GM21367 (cell line): ENCODE measurements at regions not wholly inside any gene's neighbourhood (a gene's known extent, or its start where the extent isn't known, plus 50 kb on each side); places are given as distances from the start of the nearest gene placed in this dataset.

Experiments
- ATAC-seq: cut with Tn5 transposase; IDR thresholded peaks from one replicate; pipeline ENCODE4 v1.9.1; 2021; ENCODE audit not compliant: unreplicated experiment

- no peak for ATAC-seq
Measured at GRCh38 chr16:65934443-65934842, 432.0 kb upstream of the CDH5 start.

GRCh38 chr16:65933703-65934102 lies 432.8 kb upstream of the CDH5 start:
- no peak for ATAC-seq

GRCh38 chr16:65932350-65933072 lies 434.0 kb upstream of the CDH5 start:
- no peak for ATAC-seq

- no peak for ATAC-seq
Measured at GRCh38 chr16:65922923-65923322, 443.6 kb upstream of the CDH5 start.

- no peak for ATAC-seq
Measured at GRCh38 chr16:65919986-65920376, 446.5 kb upstream of the CDH5 start.

- ATAC-seq, result no peak
Measured at GRCh38 chr16:65919145-65919985, 447.1 kb upstream of the CDH5 start.

GRCh38 chr16:65917466-65917865 lies 449.0 kb upstream of the CDH5 start:
- ATAC-seq, result no peak

GRCh38 chr16:65916995-65917394 lies 449.5 kb upstream of the CDH5 start:
- no peak for ATAC-seq

GRCh38 chr16:65910291-65910690 lies 456.2 kb upstream of the CDH5 start:
- no peak for ATAC-seq

GRCh38 chr16:65909310-65910050 lies 457.0 kb upstream of the CDH5 start:
- no peak for ATAC-seq

GRCh38 chr16:65908568-65908967 lies 457.9 kb upstream of the CDH5 start:
- ATAC-seq, result no peak

GRCh38 chr16:65905331-65905730 lies 461.2 kb upstream of the CDH5 start:
- ATAC-seq, result no peak

GRCh38 chr16:65896448-65897153 lies 469.9 kb upstream of the CDH5 start:
- no peak for ATAC-seq

GRCh38 chr16:65895906-65896305 lies 470.6 kb upstream of the CDH5 start:
- ATAC-seq, result no peak

GRCh38 chr16:65895486-65895885 lies 471.0 kb upstream of the CDH5 start:
- no peak for ATAC-seq

GRCh38 chr16:65890203-65890602 lies 476.3 kb upstream of the CDH5 start:
- ATAC-seq, result no peak

GRCh38 chr16:65889533-65889966 lies 476.9 kb upstream of the CDH5 start:
- no peak for ATAC-seq

- ATAC-seq, result no peak
Measured at GRCh38 chr16:65888201-65888600, 478.3 kb upstream of the CDH5 start.

GRCh38 chr16:65884018-65884417 lies 482.5 kb upstream of the CDH5 start:
- no peak for ATAC-seq

GRCh38 chr16:65878347-65878746 lies 488.1 kb upstream of the CDH5 start:
- ATAC-seq, result no peak

GRCh38 chr16:65876624-65877023 lies 489.9 kb upstream of the CDH5 start:
- no peak for ATAC-seq
